CD8-positive, alpha-beta memory T cell (primary cell): ENCODE measurements at regions not wholly inside any gene's neighbourhood (a gene's known extent, or its start where the extent isn't known, plus 50 kb on each side); places are given as distances from the start of the nearest gene placed in this dataset.

Source experiments
- CTCF ChIA-PET: fragments of 350-600 bp; sonication (Branson Sonifier 250); formaldehyde crosslinking; loops from one replicate; lab custom pipeline; 2021; ENCODE audit warnings: antibody characterized with exemption; lab: Charles Lee
- POLR2A ChIA-PET: fragments of 350-600 bp; sonication (Branson Sonifier 250); formaldehyde crosslinking; loops from one replicate; lab custom pipeline; 2021; ENCODE audit warnings: antibody characterized with exemption; lab: Charles Lee
- DNase-seq, 5 donors: peaks; one replicate each; pipeline versions ENCODE4 v3.0.0 to v3.0.0-alpha.2; 2020 to 2022; ENCODE audit warnings: mixed read lengths in 1 of 5
- H3K27ac ChIP-seq: one replicate; pipeline ENCODE4 v1.7.0; 2013; ENCODE audit warnings: low read depth, mild to moderate bottlenecking, low read length, moderate library complexity
- H3K27me3 ChIP-seq: 2 replicates; pipeline ENCODE4 v1.7.0; 2013; ENCODE audit warnings: low read length, mild to moderate bottlenecking; ENCODE audit not compliant: insufficient read depth, poor library complexity, severe bottlenecking
- H3K36me3 ChIP-seq: 2 replicates; pipeline ENCODE4 v1.7.0; 2013; ENCODE audit warnings: mild to moderate bottlenecking, low read length, moderate library complexity; ENCODE audit not compliant: insufficient read depth
- H3K4me1 ChIP-seq: 2 replicates; pipeline ENCODE4 v1.7.0; 2013; ENCODE audit warnings: mild to moderate bottlenecking, low read length, moderate library complexity; ENCODE audit not compliant: insufficient read depth
- H3K4me3 ChIP-seq: 2 replicates; pipeline ENCODE4 v1.7.0; 2013; ENCODE audit warnings: mild to moderate bottlenecking, low read length
- H3K9me3 ChIP-seq: 2 replicates; pipeline ENCODE4 v1.7.0; 2013; ENCODE audit warnings: mild to moderate bottlenecking, low read length
- H3K27ac Mint-ChIP-seq, 8 donors: one replicate each; pipeline ENCODE4 v1.8.0; 2020 to 2021; ENCODE audit warnings: mixed read lengths in 8 of 8, mild to moderate bottlenecking in 6 of 8, inconsistent platforms in 3 of 8, moderate library complexity in 3 of 8
- H3K27me3 Mint-ChIP-seq, 2 donors: one replicate each; pipeline ENCODE4 v1.8.0; 2020 to 2021; ENCODE audit warnings: mixed read lengths in 2 of 2, mild to moderate bottlenecking in 1 of 2, moderate library complexity in 1 of 2
- H3K36me3 Mint-ChIP-seq, 3 donors: one replicate each; pipeline ENCODE4 v1.8.0; 2020 to 2021; ENCODE audit warnings: mixed read lengths in 3 of 3, inconsistent platforms in 1 of 3, mild to moderate bottlenecking in 1 of 3
- H3K4me1 Mint-ChIP-seq, 3 donors: one replicate each; pipeline ENCODE4 v1.8.0; 2020 to 2021; ENCODE audit warnings: mixed read lengths in 3 of 3, inconsistent platforms in 1 of 3, mild to moderate bottlenecking in 1 of 3
- H3K4me3 Mint-ChIP-seq, 7 donors: one replicate each; pipeline ENCODE4 v1.8.0; 2020 to 2021; ENCODE audit warnings: mixed read lengths in 7 of 7, mild to moderate bottlenecking in 6 of 7, moderate library complexity in 4 of 7, inconsistent platforms in 2 of 7
- H3K9me3 Mint-ChIP-seq, 5 donors: one replicate each; pipeline ENCODE4 v1.8.0; 2020 to 2022; ENCODE audit warnings: mixed read lengths in 5 of 5, mild to moderate bottlenecking in 3 of 5, moderate library complexity in 2 of 5, inconsistent platforms in 1 of 5

GRCh38 chr1:63710308-63710707 is 63.5 kb upstream of the ROR1 start:
- CTCF ChIA-PET: no interaction called here
- Histone ChIP-seq H3K27ac (no peak overlapping the region), H3K27me3 (no peaks in the 10 kb centered on the region), H3K4me1 (no peaks in the 10 kb centered on the region), H3K9me3 (no peaks in the 10 kb centered on the region), H3K36me3 (no peaks in the 10 kb centered on the region), H3K4me3 (no peak overlapping the region)
- Mint-ChIP-seq H3K4me1 (no peaks in the 10 kb centered on the region), H3K36me3 (no peaks in the 10 kb centered on the region), H3K4me3 (no peak overlapping the region), H3K27me3 (peaks cover 4 to 19% of the 10 kb centered on the region in 2 donors), H3K9me3 (no peaks in the 10 kb centered on the region), H3K27ac (no peak overlapping the region)
- DNase-seq: no peak
- POLR2A ChIA-PET: no interaction called here

- Mint-ChIP-seq H3K4me1 (no peaks in the 10 kb centered on the region), H3K4me3 (no peak overlapping the region), H3K27ac (no peak overlapping the region), H3K27me3 (peaks cover 4 to 14% of the 10 kb centered on the region in 2 donors), H3K36me3 (no peaks in the 10 kb centered on the region), H3K9me3 (no peaks in the 10 kb centered on the region)
- no peaks in the 10 kb centered on the region for H3K4me1 ChIP-seq
- ChIA-PET CTCF (no interaction called here), POLR2A (no interaction called here)
- DNase-seq: no peak
- no peak overlapping the region for H3K27ac ChIP-seq
- no peaks in the 10 kb centered on the region for H3K27me3 ChIP-seq
- H3K36me3 ChIP-seq: no peaks in the 10 kb centered on the region
- no peak overlapping the region for H3K4me3 ChIP-seq
- no peaks in the 10 kb centered on the region for H3K9me3 ChIP-seq
These were observed 62.9 kb upstream of the ROR1 start for GRCh38 chr1:63710761-63711380.

GRCh38 chr1:63713041-63713440 is 60.8 kb upstream of the ROR1 start:
- Mint-ChIP-seq H3K4me3 (no peak overlapping the region), H3K9me3 (no peaks in the 10 kb centered on the region), H3K36me3 (no peaks in the 10 kb centered on the region), H3K27ac (peak overlapping the region in 1 of 8 donors; percentile 47), H3K27me3 (peaks cover 5 to 19% of the 10 kb centered on the region in 2 donors), H3K4me1 (no peaks in the 10 kb centered on the region)
- H3K36me3 ChIP-seq: no peaks in the 10 kb centered on the region
- H3K27ac ChIP-seq: no peak overlapping the region
- H3K9me3 ChIP-seq: no peaks in the 10 kb centered on the region
- DNase-seq: no peak
- H3K27me3 ChIP-seq: no peaks in the 10 kb centered on the region
- ChIA-PET POLR2A (no interaction called here), CTCF (no interaction called here)
- H3K4me1 ChIP-seq: no peaks in the 10 kb centered on the region
- no peak overlapping the region for H3K4me3 ChIP-seq

- Histone ChIP-seq H3K27me3 (no peaks in the 10 kb centered on the region), H3K27ac (no peak overlapping the region), H3K36me3 (no peaks in the 10 kb centered on the region), H3K4me1 (no peaks in the 10 kb centered on the region), H3K4me3 (no peak overlapping the region), H3K9me3 (no peaks in the 10 kb centered on the region)
- Mint-ChIP-seq H3K27me3 (peaks cover 5 to 14% of the 10 kb centered on the region in 2 donors), H3K9me3 (no peaks in the 10 kb centered on the region), H3K27ac (no peak overlapping the region), H3K36me3 (no peaks in the 10 kb centered on the region), H3K4me1 (no peaks in the 10 kb centered on the region), H3K4me3 (no peak overlapping the region)
- DNase-seq: no peak
- CTCF ChIA-PET: no interaction called here
- POLR2A ChIA-PET: no interaction called here
These were observed 60.0 kb upstream of the ROR1 start for GRCh38 chr1:63713627-63714481.

- DNase-seq: no peak
- H3K4me1 Mint-ChIP-seq: no peaks in the 10 kb centered on the region
- H3K4me3 ChIP-seq: no peak overlapping the region
- no peak overlapping the region for H3K27ac ChIP-seq
- no peaks in the 10 kb centered on the region for H3K9me3 ChIP-seq
- H3K36me3 ChIP-seq: no peaks in the 10 kb centered on the region
- H3K27me3 ChIP-seq: no peaks in the 10 kb centered on the region
- no peak overlapping the region for H3K27ac Mint-ChIP-seq
- no peaks in the 10 kb centered on the region for H3K9me3 Mint-ChIP-seq
- ChIA-PET POLR2A (no interaction called here), CTCF (no interaction called here)
- H3K4me1 ChIP-seq: no peaks in the 10 kb centered on the region
- H3K27me3 Mint-ChIP-seq: peaks cover 5 to 10% of the 10 kb centered on the region in 2 donors
- no peaks in the 10 kb centered on the region for H3K36me3 Mint-ChIP-seq
- no peak overlapping the region for H3K4me3 Mint-ChIP-seq
These were observed 59.4 kb upstream of the ROR1 start for GRCh38 chr1:63714482-63714760.

- peaks cover 6 to 10% of the 10 kb centered on the region in 2 donors for H3K27me3 Mint-ChIP-seq
- no peaks in the 10 kb centered on the region for H3K36me3 Mint-ChIP-seq
- ChIA-PET CTCF (no interaction called here), POLR2A (no interaction called here)
- DNase-seq: no peak
- H3K4me3 Mint-ChIP-seq: no peak overlapping the region
- H3K9me3 ChIP-seq: no peaks in the 10 kb centered on the region
- no peak overlapping the region for H3K27ac ChIP-seq
- no peaks in the 10 kb centered on the region for H3K9me3 Mint-ChIP-seq
- no peaks in the 10 kb centered on the region for H3K4me1 Mint-ChIP-seq
- H3K27me3 ChIP-seq: no peaks in the 10 kb centered on the region
- H3K36me3 ChIP-seq: no peaks in the 10 kb centered on the region
- no peak overlapping the region for H3K27ac Mint-ChIP-seq
- H3K4me1 ChIP-seq: no peaks in the 10 kb centered on the region
- no peak overlapping the region for H3K4me3 ChIP-seq
These were observed 56.2 kb upstream of the ROR1 start for GRCh38 chr1:63717511-63718065.

- Mint-ChIP-seq H3K27ac (no peak overlapping the region), H3K9me3 (no peaks in the 10 kb centered on the region), H3K4me3 (no peak overlapping the region), H3K27me3 (peaks cover 6 to 10% of the 10 kb centered on the region in 2 donors), H3K36me3 (no peaks in the 10 kb centered on the region), H3K4me1 (no peaks in the 10 kb centered on the region)
- no peak for DNase-seq
- POLR2A ChIA-PET: no interaction called here
- no peaks in the 10 kb centered on the region for H3K9me3 ChIP-seq
- CTCF ChIA-PET: no interaction called here
- H3K4me1 ChIP-seq: no peaks in the 10 kb centered on the region
- H3K27ac ChIP-seq: no peak overlapping the region
- H3K36me3 ChIP-seq: no peaks in the 10 kb centered on the region
- no peak overlapping the region for H3K4me3 ChIP-seq
- H3K27me3 ChIP-seq: no peaks in the 10 kb centered on the region
These were observed 55.3 kb upstream of the ROR1 start for GRCh38 chr1:63718541-63718970.

GRCh38 chr1:63721531-63722189 is 52.2 kb upstream of the ROR1 start:
- Histone ChIP-seq H3K27me3 (no peaks in the 10 kb centered on the region), H3K9me3 (no peaks in the 10 kb centered on the region), H3K4me1 (no peaks in the 10 kb centered on the region), H3K36me3 (no peaks in the 10 kb centered on the region), H3K4me3 (no peak overlapping the region), H3K27ac (no peak overlapping the region)
- H3K36me3 Mint-ChIP-seq: no peaks in the 10 kb centered on the region
- H3K27ac Mint-ChIP-seq: no peak overlapping the region
- H3K27me3 Mint-ChIP-seq: peaks cover 3 to 7% of the 10 kb centered on the region in 2 donors
- H3K4me1 Mint-ChIP-seq: no peaks in the 10 kb centered on the region
- ChIA-PET POLR2A (no interaction called here), CTCF (no interaction called here)
- H3K4me3 Mint-ChIP-seq: no peak overlapping the region
- no peak for DNase-seq
- no peaks in the 10 kb centered on the region for H3K9me3 Mint-ChIP-seq
